Astrocyte of the cerebellum (primary cell): ENCODE measurements at regions not wholly inside any gene's neighbourhood (a gene's known extent, or its start where the extent isn't known, plus 50 kb on each side); places are given as distances from the start of the nearest gene placed in this dataset.

Experiments used
- DNase-seq: peaks from one replicate; pipeline ENCODE4 v3.0.0-alpha.2; 2011; ENCODE audit warnings: low read depth
- H3K4me3 ChIP-seq: 2 replicates; pipeline ENCODE4 v1.5.1; 2011; ENCODE audit warnings: mild to moderate bottlenecking, low read depth, low read length, moderate library complexity
- in situ Hi-C: cut with HindIII; loops from 2 replicates; pipeline ENCODE4 v1.10.0; 2017; ENCODE audit warnings: low sequenced_read_pairs
- TF ChIP-seq, protein P1 (sequence below): IDR thresholded peaks from 2 replicates; pipeline ENCODE4 v1.5.1; 2012; ENCODE audit warnings: low read length, low read depth, moderate library complexity, mild to moderate bottlenecking; ENCODE audit errors: missing control alignments

DNA sequence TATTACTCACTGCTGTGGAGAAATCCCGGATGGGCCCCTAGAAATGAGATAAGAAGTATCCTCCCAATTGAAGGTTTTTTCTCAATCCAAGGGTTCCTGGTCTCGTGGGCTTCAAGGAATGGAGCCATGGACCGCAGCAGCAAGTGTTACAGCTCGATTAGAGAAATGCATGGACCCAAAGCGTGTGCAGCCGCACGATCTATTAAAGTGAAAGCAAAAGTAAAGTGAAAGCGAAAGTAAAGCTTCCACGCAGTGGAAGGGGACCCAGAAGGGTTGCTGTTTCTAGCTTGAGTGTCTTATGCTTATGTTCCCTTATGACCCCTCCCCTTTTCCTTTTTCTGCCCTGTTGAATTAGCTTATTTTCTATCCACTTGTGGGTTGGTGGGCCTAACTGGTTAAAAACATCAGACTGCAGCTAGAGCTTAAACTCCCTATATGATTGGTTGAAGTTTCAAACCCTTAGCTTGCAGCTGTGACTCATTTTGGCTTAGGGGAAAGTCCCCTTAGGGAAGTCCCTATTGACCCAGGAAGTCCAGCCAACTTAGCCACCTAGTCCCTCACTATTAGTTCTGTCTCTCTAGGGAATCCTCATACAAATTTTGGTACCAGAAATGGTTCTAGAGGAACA lies 1111.8 kb downstream of the TAF11L14 start:
- TF ChIP-seq, protein P1, sequence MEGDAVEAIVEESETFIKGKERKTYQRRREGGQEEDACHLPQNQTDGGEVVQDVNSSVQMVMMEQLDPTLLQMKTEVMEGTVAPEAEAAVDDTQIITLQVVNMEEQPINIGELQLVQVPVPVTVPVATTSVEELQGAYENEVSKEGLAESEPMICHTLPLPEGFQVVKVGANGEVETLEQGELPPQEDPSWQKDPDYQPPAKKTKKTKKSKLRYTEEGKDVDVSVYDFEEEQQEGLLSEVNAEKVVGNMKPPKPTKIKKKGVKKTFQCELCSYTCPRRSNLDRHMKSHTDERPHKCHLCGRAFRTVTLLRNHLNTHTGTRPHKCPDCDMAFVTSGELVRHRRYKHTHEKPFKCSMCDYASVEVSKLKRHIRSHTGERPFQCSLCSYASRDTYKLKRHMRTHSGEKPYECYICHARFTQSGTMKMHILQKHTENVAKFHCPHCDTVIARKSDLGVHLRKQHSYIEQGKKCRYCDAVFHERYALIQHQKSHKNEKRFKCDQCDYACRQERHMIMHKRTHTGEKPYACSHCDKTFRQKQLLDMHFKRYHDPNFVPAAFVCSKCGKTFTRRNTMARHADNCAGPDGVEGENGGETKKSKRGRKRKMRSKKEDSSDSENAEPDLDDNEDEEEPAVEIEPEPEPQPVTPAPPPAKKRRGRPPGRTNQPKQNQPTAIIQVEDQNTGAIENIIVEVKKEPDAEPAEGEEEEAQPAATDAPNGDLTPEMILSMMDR = no peak
- DNase-seq = no peak
- no peak overlapping the region for H3K4me3 ChIP-seq
- in situ Hi-C loops = no loop called here

DNA sequence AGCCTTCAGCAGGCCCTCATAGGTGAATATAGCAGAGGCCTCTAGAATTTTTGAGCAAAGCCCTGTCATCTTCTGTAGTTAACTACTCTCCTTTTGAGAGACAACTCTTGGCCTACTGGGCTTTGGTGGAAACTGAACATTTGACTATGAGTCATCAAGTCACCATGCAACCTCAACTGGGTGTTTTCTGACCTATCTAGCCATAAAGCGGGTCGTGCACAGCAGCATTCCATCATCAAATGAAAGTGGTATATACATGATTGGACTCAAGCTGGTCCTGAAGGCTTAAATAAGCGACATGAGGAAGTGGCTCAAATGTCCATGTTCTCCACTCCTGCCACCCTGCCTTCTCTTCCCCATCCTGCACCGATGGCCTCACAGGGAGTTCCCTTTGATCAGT lies 1115.5 kb downstream of the TAF11L14 start:
- no peak for DNase-seq
- in situ Hi-C loops = no loop called here
- TF ChIP-seq, protein P1 = no peak
- H3K4me3 ChIP-seq = no peak overlapping the region

DNA sequence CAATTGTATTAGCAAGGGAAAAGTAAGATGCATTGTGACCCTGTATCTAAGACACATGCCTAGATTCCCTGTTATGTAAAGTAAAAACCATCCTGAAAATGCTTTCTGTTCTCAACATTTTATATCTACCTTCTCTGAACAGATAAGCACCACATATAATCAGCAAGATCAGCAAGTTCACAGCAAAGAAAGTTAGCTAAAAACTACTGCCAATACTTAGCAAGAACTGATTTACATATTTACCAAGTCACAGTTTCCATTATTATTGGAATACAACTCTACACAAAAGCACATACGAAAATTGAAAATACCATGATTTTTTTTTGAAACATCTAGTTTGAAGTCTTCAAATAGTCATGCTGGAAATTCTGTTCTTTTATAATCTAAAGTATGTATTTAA lies 1118.1 kb downstream of the TAF11L14 start:
- DNase-seq = no peak
- TF ChIP-seq, protein P1 = no peak
- in situ Hi-C loops = no loop called here

GRCh38 chr5:18754201-18754600 lies 1119.9 kb downstream of the TAF11L14 start:
- in situ Hi-C loops = no loop called here
- no peak for DNase-seq
- H3K4me3 ChIP-seq = no peak overlapping the region
- TF ChIP-seq, protein P1 = no peak

More for the DNA sequence above, 1118.1 kb downstream of the TAF11L14 start:
- no peak overlapping the region for H3K4me3 ChIP-seq

- in situ Hi-C loops = no loop called here
- TF ChIP-seq, protein P1 = no peak
- DNase-seq = no peak
- H3K4me3 ChIP-seq = no peak overlapping the region
Measured at GRCh38 chr5:18761801-18762200, 1127.5 kb downstream of the TAF11L14 start.

GRCh38 chr5:18764161-18764560 lies 1129.9 kb downstream of the TAF11L14 start:
- TF ChIP-seq, protein P1 = no peak
- H3K4me3 ChIP-seq = no peak overlapping the region
- DNase-seq = no peak
- in situ Hi-C loops = no loop called here
